A204.1 (cell line): ENCODE measurements at regions not wholly inside any gene's neighbourhood (a gene's known extent, or its start where the extent isn't known, plus 50 kb on each side); places are given as distances from the start of the nearest gene placed in this dataset.
A peak's percentile ranks its signal among the peaks of the same experiment; 100 is the strongest.
"Not testable (repeated sequence)": the region's sequence is repeated elsewhere in the genome, so short reads cannot be mapped to it uniquely, and the experiment has no call there.

Experiments used
- FAIRE-seq: peaks from 2 replicates; lab custom pipeline; 2012; peaks lifted over from hg19 to GRCh38; lab: Jason Lieb, UNC

DNA sequence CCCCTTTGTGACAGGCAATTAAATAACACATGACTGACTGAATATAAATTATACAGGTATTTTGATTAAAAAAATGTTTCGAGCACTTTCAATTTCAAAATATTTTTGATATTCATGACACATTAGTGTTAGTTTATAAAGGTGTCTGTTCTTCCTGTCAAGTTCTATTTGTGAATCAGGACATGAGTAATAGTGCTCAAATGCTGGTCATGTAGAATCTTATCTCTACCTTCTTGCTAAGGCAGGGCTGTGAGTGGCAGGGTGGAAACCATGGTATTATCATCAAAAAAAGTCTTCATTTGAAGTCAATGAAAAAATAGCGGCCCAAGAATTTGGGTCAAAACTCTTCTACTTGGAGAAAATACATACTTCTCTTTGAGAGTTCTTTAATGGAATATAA, 250.2 kb downstream of the DACT1 start:
- FAIRE-seq, result no peak

DNA sequence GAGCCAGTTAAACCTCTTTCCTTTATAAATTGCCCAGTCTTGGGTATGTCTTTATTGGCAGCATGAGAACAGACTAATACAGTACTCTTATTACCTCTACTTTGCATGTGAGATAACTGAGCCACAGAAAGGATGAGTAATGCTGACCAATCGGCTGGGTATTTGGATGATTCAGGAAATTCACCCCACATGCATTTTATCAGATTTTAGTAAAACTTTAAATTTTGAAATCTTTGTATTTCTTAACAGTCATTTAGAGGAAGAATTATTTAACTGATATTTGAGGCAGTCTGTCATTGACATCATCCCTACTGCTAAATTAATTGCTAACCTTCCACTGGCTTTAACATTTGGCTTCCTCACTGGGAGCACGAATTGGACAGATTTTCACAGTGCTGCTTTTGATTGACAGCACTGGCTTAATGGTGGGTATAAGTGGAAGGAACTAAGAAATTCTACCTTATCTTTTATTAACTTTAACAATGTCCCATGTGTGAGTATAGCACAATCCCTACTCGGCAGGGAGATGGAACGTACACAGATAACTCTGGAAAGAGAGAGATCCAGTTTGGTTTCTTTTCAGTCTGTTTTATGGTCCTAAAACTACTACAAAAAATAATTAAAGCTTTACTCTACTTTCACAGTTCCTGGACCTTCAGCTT, 261.0 kb downstream of the DACT1 start:
- no peak for FAIRE-seq

- FAIRE-seq, result no peak
Observed at GRCh38 chr14:58899317-58899713, 261.6 kb downstream of the DACT1 start.

DNA sequence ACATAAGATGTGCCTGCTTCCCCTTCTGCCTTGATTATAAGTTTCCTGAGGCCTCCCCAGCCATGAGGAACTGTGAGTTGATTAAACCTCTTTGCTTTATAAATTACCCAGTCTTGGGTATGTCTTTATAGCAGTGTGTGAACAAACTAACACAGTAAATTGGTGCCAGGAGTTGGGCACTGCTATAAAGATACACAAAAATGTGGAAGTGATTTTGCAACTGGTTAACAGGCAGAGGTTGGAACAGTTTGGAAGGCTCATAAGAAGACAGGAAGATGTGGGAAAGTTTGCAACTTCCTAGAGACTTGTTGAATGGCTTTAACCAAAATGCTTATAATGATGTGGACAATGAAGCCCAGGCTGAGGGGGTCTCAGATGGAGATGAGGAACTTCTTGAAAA, 264.1 kb downstream of the DACT1 start:
- no peak for FAIRE-seq

DNA sequence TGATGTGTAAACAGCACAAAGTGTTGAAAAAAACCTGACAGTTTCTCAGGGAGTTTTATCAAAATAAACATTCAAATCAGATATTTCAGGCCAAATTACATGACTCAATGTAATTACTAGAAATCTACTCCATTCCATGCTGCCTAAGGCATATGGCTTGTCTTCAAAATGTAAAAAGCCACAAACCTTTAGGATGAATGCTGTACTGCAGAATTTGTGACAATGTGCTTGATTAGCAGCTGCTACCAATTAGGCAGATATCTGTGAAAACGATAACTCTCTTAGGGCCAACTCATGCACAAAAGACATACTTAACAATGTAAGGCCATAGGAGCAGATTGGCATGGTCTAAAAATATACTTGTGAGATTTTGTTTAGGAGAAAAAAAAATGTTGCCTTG, 267.0 kb downstream of the DACT1 start:
- no peak for FAIRE-seq

GRCh38 chr14:58907803-58908202, 270.0 kb downstream of the DACT1 start:
- FAIRE-seq, result no peak

GRCh38 chr14:58912287-58912686, 274.5 kb downstream of the DACT1 start:
- FAIRE-seq, result no peak

DNA sequence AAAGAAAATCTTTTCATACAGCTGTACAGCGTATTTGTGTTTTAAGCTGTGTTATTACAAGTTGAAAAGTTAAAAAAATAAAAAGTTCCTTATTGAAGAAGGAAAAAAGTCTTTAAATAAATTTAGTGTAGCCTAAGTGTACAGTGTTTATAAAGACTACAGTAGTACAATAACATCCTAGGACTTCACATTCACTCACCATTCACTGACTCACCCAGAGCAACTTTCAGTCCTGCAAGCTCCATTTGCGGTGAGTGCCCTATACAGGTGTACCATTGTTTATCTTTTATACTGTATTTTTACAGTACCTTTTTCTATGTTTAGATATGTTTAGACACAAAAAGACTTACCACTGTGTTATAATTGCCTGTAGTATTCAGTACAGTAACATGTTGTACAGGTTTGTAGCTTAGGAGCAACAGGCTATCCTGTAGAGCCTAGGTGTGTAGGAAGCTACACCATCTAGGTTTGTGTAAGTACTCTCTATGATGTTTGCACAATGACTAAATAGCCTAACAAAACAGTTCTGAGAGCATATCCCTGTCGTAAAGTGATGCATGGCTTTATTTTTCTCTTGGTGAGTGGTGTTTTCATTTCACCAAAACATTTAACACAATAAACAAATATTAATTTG, 275.2 kb downstream of the DACT1 start:
- FAIRE-seq, result peak; percentile 14

DNA sequence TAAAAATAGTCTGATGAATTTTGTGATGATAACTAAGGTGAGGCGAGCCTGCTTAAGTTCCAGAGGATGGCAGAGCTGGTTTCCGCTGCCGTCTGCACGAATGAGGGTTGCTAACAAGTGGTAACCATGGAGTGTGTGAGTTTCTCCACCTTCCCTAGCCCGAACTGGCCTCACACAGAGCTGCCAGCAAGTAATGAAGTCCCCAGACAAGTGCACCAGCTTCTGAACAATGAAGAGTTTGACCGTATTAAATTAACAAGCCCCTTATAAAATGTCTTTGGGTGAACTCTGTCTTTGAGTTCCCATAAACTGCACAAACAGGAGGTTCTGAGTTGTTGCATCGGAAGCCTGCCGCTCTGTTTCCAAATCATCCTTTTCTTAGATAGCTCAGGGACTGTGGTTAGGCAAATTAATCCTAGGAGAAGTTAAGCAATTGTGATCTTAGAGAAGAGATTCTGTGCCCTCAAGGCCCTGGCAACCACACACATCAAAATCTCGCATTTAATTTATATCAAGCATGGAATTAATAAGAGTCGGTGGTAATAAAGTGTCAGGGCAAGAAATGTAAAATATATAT, 274.1 kb upstream of the DAAM1 start:
- FAIRE-seq, result no peak

GRCh38 chr14:58915646-58916045, 272.8 kb upstream of the DAAM1 start:
- no peak for FAIRE-seq

DNA sequence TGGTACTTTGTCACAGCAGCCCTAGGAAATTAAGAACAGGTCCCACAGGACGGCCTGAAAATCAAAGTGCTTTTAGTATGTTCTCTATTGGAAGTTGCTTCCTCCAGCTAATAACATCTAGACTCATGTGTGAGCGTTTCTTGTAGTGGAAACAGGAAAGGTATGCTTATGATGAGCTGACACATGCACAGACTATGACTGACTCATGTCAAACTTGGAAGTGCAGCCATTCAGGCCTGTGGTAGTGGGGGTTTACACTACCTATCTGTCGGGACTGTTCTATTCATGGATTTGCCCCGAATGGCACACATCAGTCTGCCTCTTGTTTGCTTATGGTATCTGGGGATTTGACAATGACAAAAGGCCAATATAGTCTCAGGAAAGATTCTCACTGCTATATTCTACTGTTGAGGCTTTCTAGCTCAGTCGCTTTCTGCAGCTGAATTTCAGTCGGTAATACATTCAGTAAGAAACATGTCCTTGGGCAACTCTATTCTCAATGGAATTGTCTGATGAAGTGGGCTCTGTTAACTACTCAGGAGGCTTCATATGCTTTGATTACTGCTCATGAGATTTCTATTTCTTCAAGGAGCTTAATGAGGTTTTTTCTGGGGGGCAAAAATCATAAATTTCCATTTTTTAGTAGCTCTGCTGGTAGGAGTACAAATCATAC, 270.3 kb upstream of the DAAM1 start:
- FAIRE-seq, result no peak

DNA sequence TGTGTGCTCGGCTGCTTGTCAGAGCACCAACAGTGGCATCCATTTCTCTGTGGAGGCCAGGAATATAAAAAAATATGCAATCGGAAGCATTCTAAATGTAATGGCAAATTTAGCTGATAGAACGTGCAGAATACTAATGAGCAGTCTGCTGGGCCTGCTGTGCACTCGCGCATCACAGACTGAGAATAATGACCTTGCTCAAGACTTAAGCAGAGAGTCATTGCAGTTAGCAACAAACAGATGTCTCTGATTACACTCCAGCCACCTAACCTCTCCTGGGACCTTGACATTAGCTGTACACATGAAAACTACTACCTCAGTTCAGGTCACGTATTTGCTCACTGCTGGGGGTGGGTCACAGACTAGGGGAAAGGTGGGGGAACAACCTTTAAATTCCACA, 269.2 kb upstream of the DAAM1 start:
- FAIRE-seq, result no peak

DNA sequence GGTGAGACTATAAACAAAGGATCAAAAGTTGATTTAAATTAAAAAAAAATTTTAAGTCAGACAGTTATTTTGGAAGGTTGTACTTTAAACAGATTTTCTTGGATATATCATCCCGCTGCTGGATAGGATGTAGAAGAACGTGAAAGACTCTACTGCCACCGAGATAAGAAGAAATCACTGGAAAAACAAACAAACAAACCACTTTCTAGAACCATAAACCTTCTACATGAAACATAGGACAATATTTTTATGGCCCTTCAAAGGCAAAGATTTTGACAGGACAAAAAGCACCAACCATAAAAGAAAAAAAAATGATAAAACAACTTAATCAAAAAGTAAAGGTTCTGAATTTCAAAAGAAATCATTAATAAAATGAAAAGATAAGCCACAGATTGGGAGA, 268.2 kb upstream of the DAAM1 start:
- no peak for FAIRE-seq

- not testable (repeated sequence) for FAIRE-seq
Observed at GRCh38 chr14:58922201-58922940, 266.1 kb upstream of the DAAM1 start.

DNA sequence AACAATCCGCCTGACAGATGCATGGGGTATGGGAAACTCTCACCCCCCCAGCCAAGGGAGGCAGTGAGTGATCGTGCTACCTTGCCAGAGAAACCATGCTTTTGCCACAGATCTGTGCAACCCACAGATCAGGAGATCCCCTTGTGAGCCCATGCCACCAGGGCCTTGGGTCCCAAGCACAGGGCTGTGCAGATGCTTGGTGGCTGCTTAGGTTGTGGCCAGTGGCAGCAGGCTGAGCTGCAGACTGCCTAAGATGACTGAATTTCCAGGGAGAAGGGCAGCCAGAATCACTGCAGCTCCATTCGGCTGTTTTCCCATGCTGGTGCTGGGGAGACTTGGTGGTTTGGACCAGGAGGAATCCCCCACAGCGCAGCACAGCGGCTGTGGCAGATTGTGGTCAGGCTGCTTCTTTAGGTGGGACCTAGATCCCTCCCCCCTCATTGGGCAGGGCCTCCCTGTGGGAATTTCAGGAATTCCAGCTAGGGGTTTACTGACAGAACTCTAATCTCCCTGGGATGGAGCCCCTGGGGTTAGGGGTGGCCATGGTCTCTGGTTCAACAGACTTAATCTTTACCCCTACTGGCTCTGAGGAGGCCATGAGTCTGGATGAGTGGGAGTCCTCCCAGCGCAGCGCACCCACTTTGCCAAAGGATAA, 264.6 kb upstream of the DAAM1 start:
- FAIRE-seq, result no peak

GRCh38 chr14:58941629-58942028, 246.8 kb upstream of the DAAM1 start:
- no peak for FAIRE-seq

- FAIRE-seq, result no peak
Observed at GRCh38 chr14:58942516-58942915, 246.0 kb upstream of the DAAM1 start.

- no peak for FAIRE-seq
Observed at GRCh38 chr14:58944343-58944967, 244.0 kb upstream of the DAAM1 start.

DNA sequence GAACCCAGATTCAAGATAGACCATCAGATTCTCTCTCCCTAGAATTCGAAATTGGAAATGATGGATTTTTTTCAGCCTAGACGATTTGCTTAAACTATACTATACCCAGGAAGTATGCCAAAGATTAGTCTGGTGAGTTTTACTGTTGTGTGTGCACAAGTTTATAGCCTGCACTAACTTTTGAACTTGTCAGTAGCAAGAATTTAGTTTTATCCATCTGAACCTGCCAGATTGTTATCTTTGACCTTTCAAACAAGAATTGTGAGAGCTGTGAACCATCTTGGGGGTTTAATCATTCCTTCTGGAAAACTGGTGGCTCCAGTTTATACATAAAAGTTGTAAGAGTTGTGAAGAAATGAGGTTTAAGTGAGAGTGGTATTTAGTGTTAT, 243.5 kb upstream of the DAAM1 start:
- FAIRE-seq, result no peak

GRCh38 chr14:58946431-58946830, 242.0 kb upstream of the DAAM1 start:
- no peak for FAIRE-seq

GRCh38 chr14:58947156-58947555, 241.3 kb upstream of the DAAM1 start:
- FAIRE-seq, result no peak
